Tibial nerve (tissue), 4 donors: ENCODE measurements at regions not wholly inside any gene's neighbourhood (a gene's known extent, or its start where the extent isn't known, plus 50 kb on each side); places are given as distances from the start of the nearest gene placed in this dataset.

ENCODE experiments used
- EP300 ChIP-seq, 2 donors: sonication (generic); formaldehyde crosslinking; IDR thresholded peaks; one replicate each; pipeline ENCODE4 v1.6.1; 2017; ENCODE audit warnings: antibody characterized with exemption in 2 of 2, mild to moderate bottlenecking in 1 of 2
- POLR2A ChIP-seq, 2 donors: fragments of 450-650 bp; IDR thresholded peaks; one replicate each; pipeline ENCODE4 v1.6.1; 2017; ENCODE audit warnings: antibody characterized with exemption in 2 of 2, mild to moderate bottlenecking in 2 of 2, moderate library complexity in 2 of 2
- TF ChIP-seq, protein P1 (sequence below), 5 experiments: fragments of 200-600 bp in 3 of 5; fragments of 450-650 bp in 2 of 5; sonication (generic) in 3 of 5; IDR thresholded peaks; one replicate each; pipeline ENCODE4 v1.5.1; 2016 to 2019; ENCODE audit warnings: antibody characterized with exemption in 5 of 5, mild to moderate bottlenecking in 3 of 5, moderate library complexity in 2 of 5

GRCh38 chr22:27154717-27155116 is 497.3 kb downstream of the MIAT start:
- TF ChIP-seq EP300 (IDR thresholded peaks at IDR 0.05) (no peak), POLR2A (IDR thresholded peaks at IDR 0.05) (no peak)
- TF ChIP-seq, protein P1, sequence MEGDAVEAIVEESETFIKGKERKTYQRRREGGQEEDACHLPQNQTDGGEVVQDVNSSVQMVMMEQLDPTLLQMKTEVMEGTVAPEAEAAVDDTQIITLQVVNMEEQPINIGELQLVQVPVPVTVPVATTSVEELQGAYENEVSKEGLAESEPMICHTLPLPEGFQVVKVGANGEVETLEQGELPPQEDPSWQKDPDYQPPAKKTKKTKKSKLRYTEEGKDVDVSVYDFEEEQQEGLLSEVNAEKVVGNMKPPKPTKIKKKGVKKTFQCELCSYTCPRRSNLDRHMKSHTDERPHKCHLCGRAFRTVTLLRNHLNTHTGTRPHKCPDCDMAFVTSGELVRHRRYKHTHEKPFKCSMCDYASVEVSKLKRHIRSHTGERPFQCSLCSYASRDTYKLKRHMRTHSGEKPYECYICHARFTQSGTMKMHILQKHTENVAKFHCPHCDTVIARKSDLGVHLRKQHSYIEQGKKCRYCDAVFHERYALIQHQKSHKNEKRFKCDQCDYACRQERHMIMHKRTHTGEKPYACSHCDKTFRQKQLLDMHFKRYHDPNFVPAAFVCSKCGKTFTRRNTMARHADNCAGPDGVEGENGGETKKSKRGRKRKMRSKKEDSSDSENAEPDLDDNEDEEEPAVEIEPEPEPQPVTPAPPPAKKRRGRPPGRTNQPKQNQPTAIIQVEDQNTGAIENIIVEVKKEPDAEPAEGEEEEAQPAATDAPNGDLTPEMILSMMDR (IDR thresholded peaks at IDR 0.05): no peak
